ENCODE measurements at regions not wholly inside any gene's neighbourhood (a gene's known extent, or its start where the extent isn't known, plus 50 kb on each side); places are given as distances from the start of the nearest gene placed in this dataset.

DNA sequence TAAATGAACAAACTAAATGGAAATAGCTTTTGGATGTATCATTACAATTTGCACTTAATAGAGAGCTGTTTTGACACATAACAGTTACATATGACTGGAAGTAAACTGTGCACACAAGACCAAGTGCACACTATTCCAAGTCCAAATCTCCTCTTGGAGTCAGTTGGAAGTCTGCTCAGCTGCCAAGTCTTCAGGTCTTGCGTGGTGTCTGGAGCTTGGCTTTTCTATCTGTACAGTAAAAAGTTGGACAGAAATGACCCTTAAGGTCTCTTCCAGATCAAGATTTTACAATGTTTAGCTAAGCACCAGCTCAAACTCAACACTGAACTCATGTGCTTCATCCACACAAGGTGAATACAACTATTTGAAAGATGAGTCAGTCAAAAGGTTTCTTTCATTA is 456.9 kb downstream of the RASEF start:
- TF ChIP-seq YY1 (IDR thresholded peaks at IDR 0.05; ENCODE audit: low read depth) (no peak), TCF12 (IDR thresholded peaks at IDR 0.05; ENCODE audit: low read depth) (no peak), EP300 (IDR thresholded peaks at IDR 0.05; ENCODE audit: borderline replicate concordance) (no peak), TAF1 (IDR thresholded peaks at IDR 0.05; ENCODE audit: low read depth) (no peak), NFIC (IDR thresholded peaks at IDR 0.05) (no peak), RAD21 (IDR thresholded peaks at IDR 0.05; ENCODE audit: low read depth) (no peak), CREB1 (IDR thresholded peaks at IDR 0.05; ENCODE audit: low read depth) (no peak), EGR1 (IDR thresholded peaks at IDR 0.05) (no peak), TEAD4 (IDR thresholded peaks at IDR 0.05) (no peak), CEBPB (IDR thresholded peaks at IDR 0.05) (no peak)
- TF ChIP-seq, protein P1, sequence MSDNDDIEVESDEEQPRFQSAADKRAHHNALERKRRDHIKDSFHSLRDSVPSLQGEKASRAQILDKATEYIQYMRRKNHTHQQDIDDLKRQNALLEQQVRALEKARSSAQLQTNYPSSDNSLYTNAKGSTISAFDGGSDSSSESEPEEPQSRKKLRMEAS (IDR thresholded peaks at IDR 0.05) = no peak
- TF ChIP-seq, protein P2, sequence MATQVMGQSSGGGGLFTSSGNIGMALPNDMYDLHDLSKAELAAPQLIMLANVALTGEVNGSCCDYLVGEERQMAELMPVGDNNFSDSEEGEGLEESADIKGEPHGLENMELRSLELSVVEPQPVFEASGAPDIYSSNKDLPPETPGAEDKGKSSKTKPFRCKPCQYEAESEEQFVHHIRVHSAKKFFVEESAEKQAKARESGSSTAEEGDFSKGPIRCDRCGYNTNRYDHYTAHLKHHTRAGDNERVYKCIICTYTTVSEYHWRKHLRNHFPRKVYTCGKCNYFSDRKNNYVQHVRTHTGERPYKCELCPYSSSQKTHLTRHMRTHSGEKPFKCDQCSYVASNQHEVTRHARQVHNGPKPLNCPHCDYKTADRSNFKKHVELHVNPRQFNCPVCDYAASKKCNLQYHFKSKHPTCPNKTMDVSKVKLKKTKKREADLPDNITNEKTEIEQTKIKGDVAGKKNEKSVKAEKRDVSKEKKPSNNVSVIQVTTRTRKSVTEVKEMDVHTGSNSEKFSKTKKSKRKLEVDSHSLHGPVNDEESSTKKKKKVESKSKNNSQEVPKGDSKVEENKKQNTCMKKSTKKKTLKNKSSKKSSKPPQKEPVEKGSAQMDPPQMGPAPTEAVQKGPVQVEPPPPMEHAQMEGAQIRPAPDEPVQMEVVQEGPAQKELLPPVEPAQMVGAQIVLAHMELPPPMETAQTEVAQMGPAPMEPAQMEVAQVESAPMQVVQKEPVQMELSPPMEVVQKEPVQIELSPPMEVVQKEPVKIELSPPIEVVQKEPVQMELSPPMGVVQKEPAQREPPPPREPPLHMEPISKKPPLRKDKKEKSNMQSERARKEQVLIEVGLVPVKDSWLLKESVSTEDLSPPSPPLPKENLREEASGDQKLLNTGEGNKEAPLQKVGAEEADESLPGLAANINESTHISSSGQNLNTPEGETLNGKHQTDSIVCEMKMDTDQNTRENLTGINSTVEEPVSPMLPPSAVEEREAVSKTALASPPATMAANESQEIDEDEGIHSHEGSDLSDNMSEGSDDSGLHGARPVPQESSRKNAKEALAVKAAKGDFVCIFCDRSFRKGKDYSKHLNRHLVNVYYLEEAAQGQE (IDR thresholded peaks at IDR 0.05; ENCODE audit: low read depth) = no peak
- TF ChIP-seq, protein P3, sequence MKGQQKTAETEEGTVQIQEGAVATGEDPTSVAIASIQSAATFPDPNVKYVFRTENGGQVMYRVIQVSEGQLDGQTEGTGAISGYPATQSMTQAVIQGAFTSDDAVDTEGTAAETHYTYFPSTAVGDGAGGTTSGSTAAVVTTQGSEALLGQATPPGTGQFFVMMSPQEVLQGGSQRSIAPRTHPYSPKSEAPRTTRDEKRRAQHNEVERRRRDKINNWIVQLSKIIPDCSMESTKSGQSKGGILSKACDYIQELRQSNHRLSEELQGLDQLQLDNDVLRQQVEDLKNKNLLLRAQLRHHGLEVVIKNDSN (IDR thresholded peaks at IDR 0.05) = no peak

DNA sequence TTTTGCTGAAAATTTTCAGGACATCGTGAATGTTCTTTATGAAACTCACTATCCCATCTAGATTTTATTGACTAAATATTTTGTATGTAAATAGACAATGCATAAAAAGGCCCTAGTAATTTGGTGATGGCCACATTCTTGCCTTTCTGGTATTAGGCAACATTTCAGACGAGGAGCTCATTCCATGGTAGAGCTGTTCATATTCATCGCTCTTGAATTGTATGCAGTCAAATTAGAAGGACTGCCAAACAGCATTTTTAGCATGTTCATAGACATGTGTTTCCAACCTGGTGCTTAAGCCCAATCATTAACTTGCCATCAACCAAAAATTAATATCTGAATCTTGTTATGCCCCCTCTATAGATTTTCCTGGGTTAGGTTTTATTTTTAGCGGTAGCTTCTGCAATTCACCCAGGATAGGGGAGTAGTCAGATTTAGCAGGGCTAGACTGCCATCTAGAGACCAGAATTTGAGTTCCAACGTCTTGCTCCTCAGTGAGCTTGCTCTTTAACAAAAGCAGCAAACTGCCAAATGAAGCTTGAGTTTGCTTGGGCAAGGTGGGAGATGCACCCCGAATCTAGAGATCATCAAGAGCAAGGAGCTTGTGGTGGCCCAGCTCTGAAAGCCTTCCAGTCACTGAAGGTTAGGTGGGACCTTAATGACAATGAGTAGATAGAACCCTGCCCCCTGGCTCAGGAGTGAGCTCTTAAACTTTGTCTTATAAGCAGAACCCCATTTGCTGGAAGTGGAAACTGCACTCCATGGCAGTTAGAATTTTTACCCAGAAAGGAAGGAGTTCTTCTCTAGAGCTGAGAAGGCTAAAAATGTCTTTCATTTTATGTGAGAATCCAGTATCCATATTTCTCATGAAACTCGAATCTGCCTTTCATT is 456.2 kb downstream of the RASEF start:
- TF ChIP-seq RAD21 (IDR thresholded peaks at IDR 0.05; ENCODE audit: low read depth) = peak; percentile 69
- TF ChIP-seq TCF12 (IDR thresholded peaks at IDR 0.05; ENCODE audit: low read depth) = no peak

DNA sequence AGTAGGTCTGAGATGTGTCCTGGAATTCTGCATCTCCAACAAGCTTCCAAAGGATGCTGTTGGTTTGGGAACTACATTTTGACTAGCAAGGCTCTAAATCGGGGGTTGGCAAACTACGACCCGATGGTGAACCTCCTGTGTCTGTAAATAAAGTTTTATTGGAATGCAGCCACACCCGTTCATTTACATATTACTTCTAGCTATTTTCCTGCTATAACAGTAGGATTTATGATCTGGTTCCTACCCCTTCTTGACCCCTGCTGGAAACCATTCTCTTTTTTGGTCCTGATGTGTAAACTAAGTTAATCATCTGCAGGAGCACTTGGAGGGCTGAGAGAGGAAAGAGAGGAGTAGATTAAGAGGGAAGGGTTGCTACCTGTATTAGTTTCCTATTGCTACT is 454.5 kb downstream of the RASEF start:
- no peak for TF ChIP-seq RAD21 (IDR thresholded peaks at IDR 0.05; ENCODE audit: low read depth)
- TF ChIP-seq FOXM1 (IDR thresholded peaks at IDR 0.05; ENCODE audit: borderline replicate concordance, low read depth) = no peak
- TF ChIP-seq NFIC (IDR thresholded peaks at IDR 0.05) = no peak
- TF ChIP-seq, protein P1 (IDR thresholded peaks at IDR 0.05) = no peak
- TF ChIP-seq CREB1 (IDR thresholded peaks at IDR 0.05; ENCODE audit: low read depth) = no peak
- TF ChIP-seq, protein P3 (IDR thresholded peaks at IDR 0.05) = no peak
- no peak for TF ChIP-seq YY1 (IDR thresholded peaks at IDR 0.05; ENCODE audit: low read depth)
- TF ChIP-seq, protein P2 (IDR thresholded peaks at IDR 0.05; ENCODE audit: low read depth) = no peak
- no peak for TF ChIP-seq EP300 (IDR thresholded peaks at IDR 0.05; ENCODE audit: borderline replicate concordance)
- no peak for TF ChIP-seq CEBPB (IDR thresholded peaks at IDR 0.05)
- TF ChIP-seq TEAD4 (IDR thresholded peaks at IDR 0.05) = no peak
- no peak for TF ChIP-seq TCF12 (IDR thresholded peaks at IDR 0.05; ENCODE audit: low read depth)
- TF ChIP-seq ZBTB7A (IDR thresholded peaks at IDR 0.05; ENCODE audit: low read depth) = no peak
- no peak for TF ChIP-seq EGR1 (IDR thresholded peaks at IDR 0.05)
- no peak for TF ChIP-seq TAF1 (IDR thresholded peaks at IDR 0.05; ENCODE audit: low read depth)

DNA sequence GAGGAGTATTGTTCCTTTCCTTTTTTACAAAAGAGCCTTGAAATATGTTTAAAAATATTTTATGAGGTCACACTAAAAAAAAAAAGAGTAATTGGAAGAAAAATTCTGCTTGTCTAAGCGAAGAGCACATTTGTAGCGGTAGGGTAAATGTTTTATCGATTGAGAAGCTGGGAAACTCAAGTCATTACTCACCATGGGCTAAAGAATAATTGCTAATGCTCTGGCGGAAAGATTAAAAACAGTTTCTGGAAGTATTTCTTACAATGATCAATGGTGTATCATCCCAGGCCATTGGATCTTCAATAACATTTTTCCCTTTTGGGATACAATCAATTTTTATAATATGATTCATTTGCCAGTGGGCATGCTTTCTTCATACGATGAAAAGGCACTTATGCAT is 450.0 kb downstream of the RASEF start:
- TF ChIP-seq YY1 (IDR thresholded peaks at IDR 0.05; ENCODE audit: low read depth) = no peak
- TF ChIP-seq TCF12 (IDR thresholded peaks at IDR 0.05; ENCODE audit: low read depth) = no peak
- TF ChIP-seq FOXM1 (IDR thresholded peaks at IDR 0.05; ENCODE audit: borderline replicate concordance, low read depth) = no peak
- TF ChIP-seq, protein P3 (IDR thresholded peaks at IDR 0.05) = no peak
- TF ChIP-seq EP300 (IDR thresholded peaks at IDR 0.05; ENCODE audit: borderline replicate concordance) = no peak
- no peak for TF ChIP-seq TEAD4 (IDR thresholded peaks at IDR 0.05)
- TF ChIP-seq ZBTB7A (IDR thresholded peaks at IDR 0.05; ENCODE audit: low read depth) = no peak
- TF ChIP-seq, protein P2 (IDR thresholded peaks at IDR 0.05; ENCODE audit: low read depth) = no peak
- TF ChIP-seq NFIC (IDR thresholded peaks at IDR 0.05) = no peak
- TF ChIP-seq CEBPB (IDR thresholded peaks at IDR 0.05) = no peak
- no peak for TF ChIP-seq CREB1 (IDR thresholded peaks at IDR 0.05; ENCODE audit: low read depth)
- TF ChIP-seq RAD21 (IDR thresholded peaks at IDR 0.05; ENCODE audit: low read depth) = no peak
- no peak for TF ChIP-seq EGR1 (IDR thresholded peaks at IDR 0.05)
- TF ChIP-seq, protein P1 (IDR thresholded peaks at IDR 0.05) = no peak
- TF ChIP-seq TAF1 (IDR thresholded peaks at IDR 0.05; ENCODE audit: low read depth) = no peak

Measured in Ishikawa (cell line).